OCI-LY3 (cell line): ENCODE measurements at regions not wholly inside any gene's neighbourhood (a gene's known extent, or its start where the extent isn't known, plus 50 kb on each side); places are given as distances from the start of the nearest gene placed in this dataset.

Experiments
- EZH2phosphoT487 ChIP-seq: fragments of 200-600 bp; shearing (Covaris generic); IDR thresholded peaks from 2 replicates; pipeline ENCODE4 v1.6.1; 2018; ENCODE audit warnings: antibody characterized with exemption, mixed run types, low read depth
- TF ChIP-seq, protein P1 (sequence below): fragments of 200-600, 300-600 bp; sonication (generic); IDR thresholded peaks from 2 replicates; pipeline ENCODE4 v1.5.1; 2014; ENCODE audit warnings: antibody characterized with exemption, low read length, low read depth

DNA sequence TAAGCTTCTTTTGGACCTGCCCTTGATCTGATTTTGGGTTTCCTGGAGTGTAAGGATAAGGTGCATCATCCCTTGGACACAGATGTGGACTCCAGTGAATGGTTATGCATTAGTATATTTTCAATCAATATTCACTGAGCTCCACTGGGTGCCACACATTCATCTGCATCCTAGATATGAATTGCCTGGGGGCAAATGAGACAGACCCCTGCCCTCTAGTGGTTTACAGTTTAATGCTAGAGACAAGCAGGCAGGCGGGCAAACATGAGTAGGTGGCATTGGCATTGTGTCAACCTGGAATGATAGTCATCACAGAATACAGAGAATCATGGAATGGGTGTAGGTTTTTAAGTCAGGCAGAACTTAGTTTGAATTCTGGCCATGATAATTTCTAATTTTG lies 252.5 kb upstream of the SOX14 start:
- TF ChIP-seq, protein P1, sequence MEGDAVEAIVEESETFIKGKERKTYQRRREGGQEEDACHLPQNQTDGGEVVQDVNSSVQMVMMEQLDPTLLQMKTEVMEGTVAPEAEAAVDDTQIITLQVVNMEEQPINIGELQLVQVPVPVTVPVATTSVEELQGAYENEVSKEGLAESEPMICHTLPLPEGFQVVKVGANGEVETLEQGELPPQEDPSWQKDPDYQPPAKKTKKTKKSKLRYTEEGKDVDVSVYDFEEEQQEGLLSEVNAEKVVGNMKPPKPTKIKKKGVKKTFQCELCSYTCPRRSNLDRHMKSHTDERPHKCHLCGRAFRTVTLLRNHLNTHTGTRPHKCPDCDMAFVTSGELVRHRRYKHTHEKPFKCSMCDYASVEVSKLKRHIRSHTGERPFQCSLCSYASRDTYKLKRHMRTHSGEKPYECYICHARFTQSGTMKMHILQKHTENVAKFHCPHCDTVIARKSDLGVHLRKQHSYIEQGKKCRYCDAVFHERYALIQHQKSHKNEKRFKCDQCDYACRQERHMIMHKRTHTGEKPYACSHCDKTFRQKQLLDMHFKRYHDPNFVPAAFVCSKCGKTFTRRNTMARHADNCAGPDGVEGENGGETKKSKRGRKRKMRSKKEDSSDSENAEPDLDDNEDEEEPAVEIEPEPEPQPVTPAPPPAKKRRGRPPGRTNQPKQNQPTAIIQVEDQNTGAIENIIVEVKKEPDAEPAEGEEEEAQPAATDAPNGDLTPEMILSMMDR = 0 out of 2 replicates have a peak, but pooled peaks have one; percentile 11
- no peak for TF ChIP-seq EZH2phosphoT487
